Pancreas (tissue), 10 donors: ENCODE measurements at regions not wholly inside any gene's neighbourhood (a gene's known extent, or its start where the extent isn't known, plus 50 kb on each side); places are given as distances from the start of the nearest gene placed in this dataset.

ENCODE experiments used
- ATAC-seq, 4 donors: fragments of 200-7000 bp; cut with Tn5 transposase; one replicate each; pipeline versions ENCODE4 v1.8.0 to v1.9.1; 2020; ENCODE audit warnings: mild to moderate bottlenecking in 4 of 4, moderate library complexity in 4 of 4
- DNase-seq, 6 donors: peaks; one replicate each; pipeline ENCODE4 v3.0.0-alpha.2; 2020
- FAIRE-seq: peaks from 2 replicates; lab custom pipeline; 2012; peaks lifted over from hg19 to GRCh38; lab: Jason Lieb, UNC
- H3K27ac ChIP-seq, 4 donors: fragments of 200-600 bp; sonication (generic); 1 replicate in 3 of 4; 2 replicates in 1 of 4; pipeline versions ENCODE4 v1.5.0 to v1.8.0; 2020
- H3K27me3 ChIP-seq, 4 donors: fragments of 200-600 bp; one replicate each; pipeline ENCODE4 v1.8.0; 2021
- H3K36me3 ChIP-seq, 3 donors: fragments of 200-600 bp; sonication (generic) in 1 of 3; one replicate each; pipeline versions ENCODE4 v1.5.0 to v1.8.0; 2020 to 2021
- H3K4me1 ChIP-seq, 3 donors: fragments of 200-600 bp; one replicate each; pipeline ENCODE4 v1.8.0; 2021
- H3K4me3 ChIP-seq, 4 donors: fragments of 200-600 bp; sonication (generic) in 2 of 4; one replicate each; pipeline versions ENCODE4 v1.5.0 to v1.8.0; 2020 to 2021
- H3K9me3 ChIP-seq, 4 donors: fragments of 200-600 bp; one replicate each; pipeline ENCODE4 v1.8.0; 2021
- WGBS, 2 donors: extraction: QIAGEN DNeasy Blood & Tissue Kit; methylation state at CpG; one replicate each; pipeline ENCODE4 v1.1.7; 2013; 5-methylcytosine and 5-hydroxymethylcytosine counted together
- intact Hi-C, 3 donors: fragments of 100-400 bp; cut with DNase I; formaldehyde crosslinking; loops; one replicate each; pipeline versions ENCODE4 v1.11.1 to v1.14.2; 2022
- TF ChIP-seq, protein P1 (sequence below), 4 donors: fragments of 200-600 bp; sonication (generic) in 3 of 4; IDR thresholded peaks; one replicate each; pipeline versions ENCODE4 v1.5.0 to v1.8.0; 2021; ENCODE audit warnings: antibody characterized with exemption in 4 of 4
- donor health status: healthy with polysubstance abuse.
- donor health status: DM: no; HTN: no; CAD: no; lungs with moderate emphysema.
- donor health status: DM: no; HTN: no; CAD: no.
- donor health status: control.
- donor health status: control.
- donor health status: Bipolar disorder and iron deficiency.
- donor health status: DM: yes; HTN: yes; CAD: no.
- donor health status: DM: no; HTN: no; CAD: no.
- donor health status: DM: no; HTN: no; CAD: no.
- donor health status: DM: yes; HTN: yes; CAD: no.

DNA sequence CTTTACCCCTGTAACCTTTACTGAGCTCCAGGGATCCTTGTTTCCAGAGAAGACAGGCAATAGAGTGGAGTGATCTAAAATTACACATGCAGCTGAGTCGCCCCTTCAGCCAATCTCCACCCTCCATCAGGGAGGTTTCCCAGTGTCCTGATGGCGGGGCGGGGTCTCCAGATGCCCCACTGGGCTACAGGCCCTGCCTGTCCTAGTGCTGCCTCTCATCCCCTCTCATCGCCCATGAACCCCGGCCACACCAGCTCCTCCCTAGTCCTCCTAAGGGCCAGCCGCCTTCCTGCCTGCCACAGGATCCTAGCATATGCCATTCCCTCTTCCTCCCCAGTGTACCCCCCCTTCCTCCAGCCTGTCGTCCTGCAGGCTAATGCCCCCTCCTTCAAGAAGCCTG lies 144.1 kb upstream of the GLI2 start:
- H3K36me3 ChIP-seq, result no peaks in the 10 kb centered on the region
- no peaks in the 10 kb centered on the region for H3K4me1 ChIP-seq
- no peaks in the 10 kb centered on the region for H3K27me3 ChIP-seq
- H3K4me3 ChIP-seq, result no peak overlapping the region
- no peaks in the 10 kb centered on the region for H3K9me3 ChIP-seq
- no peak overlapping the region for H3K27ac ChIP-seq
- intact Hi-C loops, result no loop called here
- TF ChIP-seq, protein P1, sequence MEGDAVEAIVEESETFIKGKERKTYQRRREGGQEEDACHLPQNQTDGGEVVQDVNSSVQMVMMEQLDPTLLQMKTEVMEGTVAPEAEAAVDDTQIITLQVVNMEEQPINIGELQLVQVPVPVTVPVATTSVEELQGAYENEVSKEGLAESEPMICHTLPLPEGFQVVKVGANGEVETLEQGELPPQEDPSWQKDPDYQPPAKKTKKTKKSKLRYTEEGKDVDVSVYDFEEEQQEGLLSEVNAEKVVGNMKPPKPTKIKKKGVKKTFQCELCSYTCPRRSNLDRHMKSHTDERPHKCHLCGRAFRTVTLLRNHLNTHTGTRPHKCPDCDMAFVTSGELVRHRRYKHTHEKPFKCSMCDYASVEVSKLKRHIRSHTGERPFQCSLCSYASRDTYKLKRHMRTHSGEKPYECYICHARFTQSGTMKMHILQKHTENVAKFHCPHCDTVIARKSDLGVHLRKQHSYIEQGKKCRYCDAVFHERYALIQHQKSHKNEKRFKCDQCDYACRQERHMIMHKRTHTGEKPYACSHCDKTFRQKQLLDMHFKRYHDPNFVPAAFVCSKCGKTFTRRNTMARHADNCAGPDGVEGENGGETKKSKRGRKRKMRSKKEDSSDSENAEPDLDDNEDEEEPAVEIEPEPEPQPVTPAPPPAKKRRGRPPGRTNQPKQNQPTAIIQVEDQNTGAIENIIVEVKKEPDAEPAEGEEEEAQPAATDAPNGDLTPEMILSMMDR (IDR thresholded peaks at IDR 0.05), result no peak
- FAIRE-seq (no peak), DNase-seq (no peak), ATAC-seq (no peak)
- WGBS, 2 donors, result 85% methylated on average over 7 of the region's 7 CpGs

DNA sequence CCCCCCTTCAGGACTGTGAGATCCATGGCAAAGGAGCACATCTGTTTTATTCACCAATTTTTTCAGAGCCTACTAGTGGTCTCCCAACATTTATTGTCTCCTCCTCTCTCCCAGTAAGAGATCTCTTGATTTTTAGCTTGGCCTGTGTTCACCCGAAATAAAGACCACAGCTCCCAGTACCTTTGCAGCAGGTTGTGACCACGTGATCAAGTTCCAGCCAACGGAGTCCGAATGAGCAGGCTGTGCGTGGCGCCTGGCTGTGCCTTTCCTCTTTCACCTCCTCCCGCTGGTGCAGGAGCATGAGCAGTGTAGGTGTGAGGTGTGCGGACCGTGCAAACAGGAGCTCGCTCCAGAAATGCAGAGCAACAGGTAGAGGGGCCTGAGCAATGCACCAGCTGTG lies 143.6 kb upstream of the GLI2 start:
- DNase-seq (no peak), FAIRE-seq (no peak), ATAC-seq (no peak)
- WGBS, 2 donors, result 69 to 87% methylated on average over 10 of the region's 10 CpGs
- no peaks in the 10 kb centered on the region for H3K4me1 ChIP-seq
- intact Hi-C loops, result no loop called here
- no peak overlapping the region for H3K4me3 ChIP-seq
- H3K9me3 ChIP-seq, result no peaks in the 10 kb centered on the region
- no peaks in the 10 kb centered on the region for H3K36me3 ChIP-seq
- H3K27ac ChIP-seq, result no peak overlapping the region
- TF ChIP-seq, protein P1 (IDR thresholded peaks at IDR 0.05), result no peak
- H3K27me3 ChIP-seq, result no peaks in the 10 kb centered on the region

DNA sequence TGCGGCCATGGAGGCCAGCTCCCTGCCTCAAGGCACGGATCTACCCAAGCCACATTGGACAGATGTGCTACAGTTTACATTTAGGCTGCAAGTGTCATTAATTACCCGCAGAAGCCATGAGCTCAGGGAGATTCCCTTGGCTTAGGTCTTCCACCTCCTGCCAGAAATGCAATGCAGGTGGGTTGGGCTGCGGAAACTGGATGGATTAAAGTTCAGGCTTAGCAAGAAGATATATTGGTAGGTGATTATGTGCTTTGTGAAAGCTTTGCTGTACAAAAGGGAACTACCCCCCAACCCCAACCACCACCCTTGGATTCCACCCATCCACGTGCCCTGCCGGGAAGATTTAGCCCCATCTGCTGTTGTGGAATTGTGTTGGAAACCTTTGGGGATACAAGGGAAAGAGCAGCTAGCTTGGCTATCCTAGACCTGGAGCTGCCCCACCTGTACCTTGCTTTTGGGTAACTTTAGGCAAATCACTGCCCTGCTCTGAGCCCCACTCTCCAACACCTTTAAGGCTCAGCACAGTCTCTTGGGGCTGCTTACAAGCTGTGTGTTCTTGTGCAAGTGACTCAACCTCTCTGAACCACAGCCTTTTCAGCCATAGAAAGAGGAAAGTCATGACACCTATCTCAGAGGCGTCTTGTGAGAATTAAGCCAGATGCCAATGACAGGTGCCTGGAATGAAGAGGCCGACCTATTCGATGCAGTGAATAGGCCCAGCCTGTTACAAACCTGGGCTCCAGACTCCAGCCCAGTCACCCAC lies 141.6 kb upstream of the GLI2 start:
- Histone ChIP-seq H3K36me3 (no peaks in the 10 kb centered on the region), H3K27me3 (no peaks in the 10 kb centered on the region), H3K27ac (no peak overlapping the region), H3K4me1 (no peaks in the 10 kb centered on the region), H3K4me3 (no peak overlapping the region), H3K9me3 (no peaks in the 10 kb centered on the region)
- DNase-seq (no peak), FAIRE-seq (no peak), ATAC-seq (no peak)
- WGBS, 2 donors, result 70 to 76% methylated on average over 9 of the region's 9 CpGs
- TF ChIP-seq, protein P1 (IDR thresholded peaks at IDR 0.05), result no peak
- intact Hi-C loops, result no loop called here

DNA sequence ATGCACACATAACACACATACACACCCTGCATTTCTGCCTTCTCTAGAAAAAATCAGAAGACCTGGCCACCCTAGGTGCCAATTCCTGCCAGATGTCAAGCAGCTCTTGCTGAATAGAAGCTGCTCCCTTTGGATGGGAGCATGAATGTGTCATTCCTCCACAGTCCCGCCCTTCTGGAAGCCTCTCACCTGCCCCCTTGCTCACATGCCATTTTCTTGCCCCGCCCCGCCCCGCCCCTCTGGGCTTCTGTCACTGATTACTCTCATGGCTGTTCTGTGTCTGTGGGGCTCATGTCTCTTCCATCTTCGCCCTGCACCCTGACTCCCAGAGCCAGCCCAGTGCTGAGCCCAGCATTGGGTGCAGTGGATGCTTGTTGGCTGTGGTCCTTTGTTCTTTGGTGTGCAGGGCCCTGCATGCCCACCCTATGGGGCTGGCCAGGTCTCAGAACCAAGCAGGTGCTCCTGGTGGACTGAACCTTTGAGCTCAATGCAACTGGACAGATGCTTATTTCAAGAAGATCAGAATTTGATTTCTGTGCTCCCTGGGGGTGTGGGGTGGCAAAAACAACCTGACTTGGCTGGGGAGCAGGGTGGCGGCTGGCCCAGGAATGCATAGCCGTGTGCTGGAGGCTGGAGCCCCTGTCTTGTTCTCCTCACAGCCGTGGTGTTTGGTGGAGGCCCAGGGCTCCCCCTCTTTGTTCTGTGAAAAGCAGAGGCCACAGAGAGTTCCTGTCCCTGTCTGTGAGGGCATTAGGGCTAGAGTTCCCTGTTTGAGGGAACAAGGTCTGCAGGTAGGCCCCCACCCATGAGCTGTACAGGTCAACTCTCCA lies 140.6 kb upstream of the GLI2 start:
- FAIRE-seq (no peak), ATAC-seq (peak in 1 of 4 donors; percentile 18), DNase-seq (no peak)
- 82 to 83% methylated on average over 8 of the region's 8 CpGs for WGBS, 2 donors
- Histone ChIP-seq H3K36me3 (no peaks in the 10 kb centered on the region), H3K4me1 (no peaks in the 10 kb centered on the region), H3K4me3 (no peak overlapping the region), H3K9me3 (no peaks in the 10 kb centered on the region), H3K27ac (no peak overlapping the region), H3K27me3 (no peaks in the 10 kb centered on the region)
- TF ChIP-seq, protein P1 (IDR thresholded peaks at IDR 0.05), result no peak
- intact Hi-C loops, result no loop called here
